ENCODE measurements at regions not wholly inside any gene's neighbourhood (a gene's known extent, or its start where the extent isn't known, plus 50 kb on each side); places are given as distances from the start of the nearest gene placed in this dataset.
A peak's percentile ranks its signal among the peaks of the same experiment; 100 is the strongest.

- H3K27ac ChIP-seq = no peak overlapping the region
- H3K4me3 ChIP-seq = no peak overlapping the region
- H3K36me3 ChIP-seq = no peaks in the 10 kb centered on the region
- H3K27me3 ChIP-seq = no peaks in the 10 kb centered on the region
- intact Hi-C loops (cut with DNase I; ENCODE audit: low total_unique reads) (no loop called here), in situ Hi-C loops (cut with MboI; ENCODE audit: low pct_ligation_motif_present in 1 of 4, low pct_unique_long_range_greater_than_20kb in 1 of 4, low sequenced_read_pairs in 3 of 4) (no loop called here)
- no peak for TF ChIP-seq POLR2AphosphoS5 (IDR thresholded peaks at IDR 0.05)
- TF ChIP-seq CTCF (IDR thresholded peaks at IDR 0.05) = no peak
- TF ChIP-seq EP300 (IDR thresholded peaks at IDR 0.05; ENCODE audit: low read depth) = no peak
- no peak for TF ChIP-seq POLR2A (IDR thresholded peaks at IDR 0.05)
- H3K4me1 ChIP-seq = peaks cover 0 to 3% (median 0%) of the 10 kb centered on the region in 4 donors
- H3K9me3 ChIP-seq = no peaks in the 10 kb centered on the region
- WGBS, 2 donors (ENCODE audit: low coverage in 1 of 2) = 84% methylated on average over 3 of the region's 3 CpGs; no CpG with 5 or more reads in 1 of the 2 donors
- no peak for DNase-seq
These were observed 171.3 kb upstream of the ID2 start for GRCh38 chr2:8510519-8510918.

GRCh38 chr2:8511868-8512612 lies 169.8 kb upstream of the ID2 start:
- no peaks in the 10 kb centered on the region for H3K27me3 ChIP-seq
- WGBS, 2 donors (ENCODE audit: low coverage in 1 of 2) = 100% methylated on average over 1 of the region's 1 CpG; no CpG with 5 or more reads in 1 of the 2 donors
- H3K4me1 ChIP-seq = peaks cover 0 to 6% (median 2%) of the 10 kb centered on the region in 4 donors
- TF ChIP-seq POLR2AphosphoS5 (IDR thresholded peaks at IDR 0.05) (no peak), POLR2A (IDR thresholded peaks at IDR 0.05) (no peak), EP300 (IDR thresholded peaks at IDR 0.05; ENCODE audit: low read depth) (no peak), CTCF (IDR thresholded peaks at IDR 0.05) (no peak)
- H3K9me3 ChIP-seq = no peaks in the 10 kb centered on the region
- no peak for DNase-seq
- no peak overlapping the region for H3K27ac ChIP-seq
- H3K36me3 ChIP-seq = no peaks in the 10 kb centered on the region
- H3K4me3 ChIP-seq = no peak overlapping the region
- in situ Hi-C loops (cut with MboI; ENCODE audit: low pct_ligation_motif_present in 1 of 4, low pct_unique_long_range_greater_than_20kb in 1 of 4, low sequenced_read_pairs in 3 of 4) = no loop called here
- intact Hi-C loops (cut with DNase I; ENCODE audit: low total_unique reads) = no loop called here

GRCh38 chr2:8513601-8514273 lies 168.1 kb upstream of the ID2 start:
- Histone ChIP-seq H3K4me1 (peaks cover 0 to 6% (median 2%) of the 10 kb centered on the region in 4 donors), H3K27me3 (no peaks in the 10 kb centered on the region), H3K36me3 (no peaks in the 10 kb centered on the region), H3K9me3 (no peaks in the 10 kb centered on the region), H3K4me3 (no peak overlapping the region), H3K27ac (no peak overlapping the region)
- DNase-seq = no peak
- intact Hi-C loops (cut with DNase I; ENCODE audit: low total_unique reads) (no loop called here), in situ Hi-C loops (cut with MboI; ENCODE audit: low pct_ligation_motif_present in 1 of 4, low pct_unique_long_range_greater_than_20kb in 1 of 4, low sequenced_read_pairs in 3 of 4) (no loop called here)
- TF ChIP-seq EP300 (IDR thresholded peaks at IDR 0.05; ENCODE audit: low read depth) (no peak), CTCF (IDR thresholded peaks at IDR 0.05) (no peak), POLR2A (IDR thresholded peaks at IDR 0.05) (no peak), POLR2AphosphoS5 (IDR thresholded peaks at IDR 0.05) (no peak)
- 97% methylated on average over 14 of the region's 14 CpGs; no CpG with 5 or more reads in 1 of the 2 donors for WGBS, 2 donors (ENCODE audit: low coverage in 1 of 2)

- no peak for DNase-seq
- Histone ChIP-seq H3K27ac (peak overlapping the region in 3 of 4 donors; percentile 48 to 61 (median 57)), H3K9me3 (no peaks in the 10 kb centered on the region), H3K4me1 (peaks cover 0 to 6% (median 2%) of the 10 kb centered on the region in 4 donors), H3K36me3 (no peaks in the 10 kb centered on the region), H3K27me3 (no peaks in the 10 kb centered on the region), H3K4me3 (no peak overlapping the region)
- 81 to 83% methylated on average over 2 to 4 of the region's 4 CpGs for WGBS, 2 donors (ENCODE audit: low coverage in 1 of 2)
- in situ Hi-C loops (cut with MboI; ENCODE audit: low pct_ligation_motif_present in 1 of 4, low pct_unique_long_range_greater_than_20kb in 1 of 4, low sequenced_read_pairs in 3 of 4) = no loop called here
- intact Hi-C loops (cut with DNase I; ENCODE audit: low total_unique reads) = no loop called here
- TF ChIP-seq POLR2AphosphoS5 (IDR thresholded peaks at IDR 0.05) (no peak), CTCF (IDR thresholded peaks at IDR 0.05) (no peak), POLR2A (IDR thresholded peaks at IDR 0.05) (no peak), EP300 (IDR thresholded peaks at IDR 0.05; ENCODE audit: low read depth) (no peak)
These were observed 167.6 kb upstream of the ID2 start for GRCh38 chr2:8514274-8514662.
